Stimulated activated CD8-positive, alpha-beta memory T cell treated with anti-CD3 and anti-CD28 coated beads, Interleukin-2, amount 100 ng/mL, for 48 hours (primary cell): ENCODE measurements at regions not wholly inside any gene's neighbourhood (a gene's known extent, or its start where the extent isn't known, plus 50 kb on each side); places are given as distances from the start of the nearest gene placed in this dataset.
"Not testable (repeated sequence)": the region's sequence is repeated elsewhere in the genome, so short reads cannot be mapped to it uniquely, and the experiment has no call there.

ENCODE experiments used
- DNase-seq, 2 donors: peaks; one replicate each; pipeline ENCODE4 v3.0.0-alpha.2; 2020; ENCODE audit warnings: low read depth in 2 of 2

DNA sequence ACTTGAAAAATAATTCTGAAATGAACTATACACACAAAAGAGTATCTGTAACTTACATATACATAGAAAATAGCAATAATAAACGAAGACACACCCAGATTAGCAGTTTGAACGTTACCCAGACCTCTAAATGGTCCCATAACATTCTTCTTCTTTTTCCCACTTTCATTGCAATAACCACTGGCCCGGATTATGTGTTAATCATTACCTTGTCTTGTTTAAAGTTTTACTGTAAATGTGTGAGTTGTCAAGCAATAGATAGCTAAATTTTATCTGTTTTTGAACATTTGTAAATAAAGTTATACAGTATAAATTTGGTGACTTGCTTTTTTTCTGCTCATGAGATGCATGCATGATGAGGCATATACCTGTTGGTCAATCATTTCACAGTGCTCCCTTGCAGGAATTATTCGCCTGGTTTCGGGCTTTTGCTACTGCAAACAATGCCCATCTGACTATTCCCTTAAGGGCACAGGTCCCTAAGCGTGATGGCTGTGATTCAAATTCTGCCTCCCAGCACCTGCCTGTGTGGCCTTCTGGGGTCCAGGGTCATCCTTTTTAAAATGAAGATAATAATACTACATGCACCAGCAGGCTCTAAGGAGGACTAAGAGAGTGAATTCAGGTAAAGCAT is 66.1 kb downstream of the GADD45G start:
- no peak for DNase-seq

DNA sequence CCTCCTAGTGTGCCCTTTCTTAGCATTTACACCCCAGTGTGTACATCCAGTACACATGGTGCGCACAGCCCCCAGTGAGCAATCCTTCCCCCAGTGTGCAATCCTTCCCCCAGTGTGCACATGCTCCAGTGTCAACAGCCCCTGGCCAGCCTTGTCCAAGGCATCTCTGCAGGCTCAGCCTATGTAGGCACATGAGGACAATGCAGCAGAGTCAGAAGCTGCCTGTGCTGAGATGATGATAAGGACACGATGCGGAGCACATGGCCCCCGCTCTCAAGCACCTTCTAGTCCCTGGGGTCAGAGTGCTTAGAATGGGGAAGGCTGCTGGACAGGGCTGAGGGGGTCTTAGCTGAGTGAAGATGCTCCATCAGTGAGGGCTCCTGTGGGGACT is 69.8 kb downstream of the GADD45G start:
- DNase-seq, result no peak

DNA sequence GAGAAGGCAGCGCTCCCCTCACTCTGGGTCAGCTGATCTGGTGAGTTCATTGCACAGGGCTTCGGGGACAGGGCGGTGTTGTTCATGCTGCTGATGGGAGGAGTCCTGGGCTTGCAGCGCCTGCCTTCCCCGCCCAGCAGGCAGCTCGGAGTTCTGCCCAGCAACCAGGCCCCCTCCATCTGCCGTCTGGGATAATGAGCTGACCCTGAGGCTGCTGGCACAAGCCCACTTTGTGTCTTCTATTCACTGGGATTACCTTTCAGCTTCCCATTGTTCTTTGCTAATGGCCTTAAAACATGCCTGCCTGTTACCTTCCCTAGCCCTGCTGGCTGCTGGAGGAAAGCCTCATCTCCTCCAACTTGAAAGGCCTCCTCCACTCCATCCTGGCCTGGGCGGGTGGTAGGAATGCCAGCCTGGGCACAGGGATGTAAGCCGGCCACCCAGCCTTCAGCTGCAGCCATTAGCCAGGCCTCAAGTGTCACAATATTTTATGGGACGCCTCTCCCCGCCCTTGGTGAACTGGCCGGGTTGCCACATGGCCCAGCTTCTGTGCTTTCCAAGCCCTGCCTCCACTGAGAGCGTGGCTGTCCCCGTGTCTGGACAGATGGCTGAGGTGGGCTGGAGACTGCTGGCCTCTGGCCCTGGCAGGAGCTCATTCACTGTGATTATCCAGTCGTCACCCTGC is 70.4 kb downstream of the GADD45G start:
- no peak for DNase-seq

DNA sequence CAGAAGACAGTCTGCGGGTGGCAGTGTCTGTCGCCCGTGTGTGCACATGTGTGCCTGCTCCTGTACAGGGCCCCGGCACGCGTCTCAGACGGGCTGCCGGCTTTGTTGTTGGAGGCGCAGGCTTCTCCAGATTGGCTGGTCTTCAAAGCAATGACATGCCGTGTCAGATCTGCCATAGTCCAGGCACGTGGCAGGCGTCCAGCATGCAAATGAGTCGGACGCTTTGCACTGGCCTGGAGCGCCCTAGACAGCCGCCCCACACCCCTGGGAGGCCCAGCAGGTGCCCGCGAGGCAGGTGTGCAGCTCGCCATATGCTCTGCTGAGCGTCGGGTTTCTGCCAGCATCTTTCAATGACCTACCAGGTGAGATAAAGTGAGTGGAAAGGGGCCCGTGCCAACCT is 71.5 kb downstream of the GADD45G start:
- DNase-seq, result no peak

DNA sequence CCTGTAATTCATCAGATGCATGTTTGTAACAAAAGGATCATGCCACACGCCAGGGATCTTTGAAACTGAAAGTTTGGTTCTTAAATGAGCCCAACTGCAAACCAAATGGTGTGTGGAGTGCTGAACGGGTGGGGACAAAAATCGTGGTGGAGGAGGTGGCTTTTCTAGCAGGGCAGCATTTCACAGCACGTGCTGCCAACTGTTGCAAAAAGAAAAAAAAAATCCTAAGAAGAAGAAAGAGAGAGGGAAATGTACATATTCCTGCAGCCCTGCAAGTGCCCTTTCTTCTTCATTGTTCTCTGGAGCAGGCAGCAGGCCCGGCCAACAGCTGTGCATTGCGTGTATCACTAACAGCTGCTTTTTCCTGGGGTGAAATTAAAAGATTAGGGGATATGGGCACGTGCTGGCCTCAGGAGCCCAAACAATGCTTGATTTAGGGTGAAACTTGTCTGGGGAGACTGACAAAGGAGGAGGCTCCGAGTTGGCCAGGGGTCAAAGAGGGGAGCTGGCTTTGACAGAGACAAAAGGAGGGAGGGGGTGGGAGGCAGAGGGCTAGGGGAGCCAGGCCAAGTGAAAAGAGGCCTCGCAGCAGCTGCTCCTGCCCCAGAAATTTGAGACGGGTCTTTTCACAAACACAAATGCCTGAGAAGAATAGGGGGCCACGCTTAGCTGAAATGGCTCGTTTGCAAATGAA is 73.0 kb downstream of the GADD45G start:
- no peak for DNase-seq

DNA sequence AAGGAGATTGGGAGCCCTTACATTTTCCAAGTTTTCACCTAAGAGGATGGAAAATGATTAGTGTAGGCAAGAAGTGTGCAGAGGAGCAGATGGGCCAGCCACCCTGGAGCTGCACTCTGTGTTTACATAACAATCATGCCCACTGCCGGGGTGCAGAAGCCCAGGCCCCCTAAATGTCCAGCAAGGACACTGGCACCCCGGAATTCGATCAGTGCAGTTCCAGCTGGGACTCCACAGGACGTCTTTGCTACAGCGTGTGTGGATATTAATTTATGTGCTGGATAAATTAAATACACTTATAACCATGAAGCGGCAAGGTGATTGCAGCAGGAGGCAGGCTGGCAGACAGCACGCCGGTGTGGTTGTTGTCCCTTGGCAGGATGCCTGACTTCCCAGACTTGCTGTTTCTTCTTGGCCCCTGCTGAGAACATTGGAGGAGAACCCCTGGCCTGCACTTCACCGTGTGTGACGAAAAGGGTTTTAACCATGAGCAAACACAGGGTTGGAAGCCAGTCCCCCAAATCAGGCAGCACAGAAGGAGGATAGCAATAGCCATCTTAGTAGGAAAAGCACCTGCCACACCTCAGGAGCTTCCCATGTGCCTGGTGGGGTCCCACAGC is 73.7 kb downstream of the GADD45G start:
- DNase-seq, result no peak

DNA sequence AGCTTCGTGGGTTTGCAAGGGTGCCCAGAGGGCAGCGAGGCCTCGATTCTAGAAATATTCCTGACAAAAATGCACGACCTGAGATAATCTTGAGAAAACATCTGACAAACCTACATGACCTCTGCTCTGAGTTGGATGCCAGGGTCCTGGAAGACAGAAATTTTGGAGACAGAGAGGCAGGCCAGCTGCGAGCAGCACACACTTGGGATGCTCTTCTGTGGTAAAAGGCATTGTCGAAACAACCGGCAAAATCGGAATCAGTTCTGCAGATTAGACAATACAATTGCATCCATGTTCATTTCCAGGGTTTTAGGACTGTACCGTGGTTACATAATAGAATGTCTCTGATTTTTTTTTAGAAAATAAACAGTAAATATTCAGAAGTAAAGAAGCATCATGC is 74.2 kb downstream of the GADD45G start:
- no peak for DNase-seq

DNA sequence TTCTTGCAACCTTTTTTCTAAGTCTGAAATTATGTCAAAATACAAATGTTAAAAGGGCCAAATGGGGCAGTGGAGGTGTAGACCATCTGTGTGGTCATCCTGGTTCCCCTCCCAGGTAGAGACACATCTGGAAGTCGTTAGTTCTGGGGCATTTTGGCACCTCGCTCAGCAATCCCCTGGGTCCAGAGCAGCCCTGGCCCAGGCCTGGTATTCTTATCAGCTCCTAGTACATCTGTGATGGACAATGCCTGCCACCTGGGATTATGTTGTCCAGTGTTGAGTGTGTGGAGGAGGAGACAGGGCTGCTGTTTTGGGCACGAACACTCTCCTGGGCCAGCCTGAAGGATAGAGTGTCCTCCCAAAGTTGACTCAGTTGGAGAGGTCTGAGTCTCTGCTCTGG is 74.8 kb downstream of the GADD45G start:
- DNase-seq, result no peak

DNA sequence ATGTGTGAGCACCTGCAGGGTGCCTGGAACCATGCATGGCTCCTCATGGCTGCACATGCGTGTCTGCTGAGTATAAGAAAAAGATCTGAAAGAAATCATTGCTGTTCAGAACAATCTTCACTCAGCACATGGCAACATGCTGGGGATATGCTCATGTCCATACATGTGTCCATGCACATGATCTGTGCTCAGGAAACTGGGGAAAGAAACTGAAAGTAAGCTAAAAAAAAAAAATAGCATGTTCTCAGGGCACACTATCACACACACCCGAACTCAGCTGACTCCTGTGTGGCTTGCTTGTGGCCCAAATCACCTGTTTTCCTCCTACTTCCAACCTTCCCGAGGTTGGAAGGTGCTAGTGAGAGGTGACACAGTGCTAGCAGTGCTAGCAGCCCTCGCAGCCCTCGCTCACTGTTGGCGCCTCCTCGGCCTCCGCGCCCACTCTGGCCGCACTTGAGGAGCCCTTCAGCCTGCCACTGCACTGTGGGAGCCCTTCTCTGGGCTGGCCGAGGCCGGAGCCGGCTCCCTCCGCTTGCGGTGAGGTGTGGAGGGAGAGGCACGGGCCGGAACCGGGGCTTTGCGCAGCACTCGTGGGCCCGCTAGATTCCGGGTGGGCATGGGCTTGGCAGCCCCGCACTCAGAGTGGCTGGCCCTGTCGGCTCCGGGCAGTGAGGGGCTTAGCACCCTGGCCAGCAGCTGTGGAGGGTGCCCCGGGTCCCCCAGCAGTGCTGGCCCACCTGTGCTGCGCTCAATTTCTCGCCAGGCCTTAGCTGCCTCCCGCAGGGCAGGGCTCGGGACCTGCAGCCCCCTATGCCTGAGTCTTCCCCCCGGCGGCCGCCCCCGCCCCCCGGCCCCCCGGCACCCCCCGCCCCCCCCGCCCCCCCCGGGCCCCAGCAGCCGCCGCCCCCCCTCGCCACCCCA is 76.0 kb downstream of the GADD45G start:
- no peak for DNase-seq

DNA sequence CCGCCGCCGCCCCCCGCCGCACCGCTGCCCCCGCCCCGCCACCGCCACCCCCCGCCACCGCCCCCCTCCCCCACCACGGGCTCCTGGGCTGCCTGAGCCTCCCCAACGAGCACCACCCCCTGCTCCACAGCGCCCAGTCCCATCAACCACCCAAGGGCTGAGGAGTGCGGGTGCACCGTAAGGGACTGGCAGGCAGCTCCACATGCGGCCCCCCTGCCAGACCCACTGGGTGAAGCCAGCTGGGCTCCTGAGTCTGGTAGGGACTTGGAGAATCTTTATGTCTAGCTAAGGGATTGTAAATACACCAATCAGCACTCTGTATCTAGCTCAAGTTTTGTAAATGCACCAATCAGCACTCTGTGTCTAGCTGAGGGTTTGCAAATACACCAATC is 76.7 kb downstream of the GADD45G start:
- not testable (repeated sequence) for DNase-seq

DNA sequence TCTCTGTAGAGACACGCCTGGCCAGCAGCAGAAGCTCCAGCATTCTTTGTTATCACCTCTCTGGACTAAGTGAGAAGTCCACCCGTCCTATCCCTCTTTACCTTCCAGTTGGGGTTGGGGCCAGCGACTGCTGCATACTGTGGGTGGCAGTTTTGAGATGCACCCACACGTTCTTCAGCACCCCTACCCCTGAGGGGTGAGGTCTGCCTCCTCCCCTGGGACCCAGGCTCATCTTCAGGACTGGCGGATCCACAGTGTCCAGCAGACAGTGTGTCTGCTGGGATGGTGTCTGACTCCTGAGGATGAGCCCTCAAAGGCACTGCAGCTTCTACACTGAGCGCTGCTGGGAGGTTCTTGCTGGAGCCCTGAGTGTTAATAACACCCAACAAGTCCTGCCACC is 78.8 kb downstream of the GADD45G start:
- DNase-seq, result no peak

DNA sequence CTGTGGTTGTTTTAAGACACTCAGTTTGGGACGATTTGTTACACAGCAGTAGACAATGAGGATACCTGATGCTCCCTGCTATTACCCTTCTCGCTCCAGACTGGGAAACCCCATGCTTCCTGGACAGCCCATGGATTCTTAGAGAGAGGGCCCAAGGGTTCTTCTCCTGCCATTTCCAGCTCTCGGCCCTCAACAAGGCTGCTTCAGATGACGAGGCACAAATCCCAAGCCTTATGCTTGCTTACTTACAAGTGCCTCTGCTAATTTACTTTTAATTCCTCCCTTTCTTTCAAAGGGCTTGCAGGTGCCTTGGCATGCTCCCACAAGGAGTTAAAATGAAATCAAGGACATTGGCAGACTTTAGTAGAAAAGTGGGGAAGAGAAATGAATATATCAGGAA is 79.4 kb downstream of the GADD45G start:
- no peak for DNase-seq

DNA sequence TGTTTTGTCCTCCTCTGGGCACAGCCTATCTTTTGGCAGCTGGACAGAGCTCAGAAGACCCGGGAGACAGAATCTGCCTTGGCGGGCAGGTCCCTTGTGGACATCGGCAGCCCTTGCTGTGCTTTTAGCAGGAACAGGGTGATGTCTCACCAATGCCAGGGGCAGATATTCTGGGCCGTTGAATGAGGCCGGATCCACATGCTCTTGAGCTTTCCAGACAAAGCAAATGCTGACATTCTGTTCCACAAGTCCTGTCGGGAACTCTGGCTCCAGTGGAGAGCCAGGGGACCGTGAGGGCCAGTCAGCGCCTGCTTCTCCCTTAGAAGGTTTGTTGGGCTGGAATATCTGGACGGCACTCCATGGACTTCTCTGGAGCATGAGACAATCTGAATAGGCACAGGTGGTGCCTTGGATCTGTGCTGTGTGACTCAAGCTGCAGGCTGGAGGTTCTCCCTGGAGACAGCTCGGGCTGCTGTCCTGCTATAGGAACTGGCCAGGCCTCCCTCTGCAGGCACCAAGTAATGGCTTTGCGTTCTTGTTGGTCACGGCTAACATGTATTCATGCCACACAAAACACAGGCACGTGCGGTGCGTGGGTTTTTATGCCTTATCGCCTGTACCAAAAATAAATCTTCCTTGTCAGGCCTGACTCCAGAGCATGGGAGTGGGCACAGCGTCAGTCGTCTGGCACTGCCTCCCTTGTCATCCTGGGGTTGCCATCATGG is 80.3 kb downstream of the GADD45G start:
- no peak for DNase-seq

DNA sequence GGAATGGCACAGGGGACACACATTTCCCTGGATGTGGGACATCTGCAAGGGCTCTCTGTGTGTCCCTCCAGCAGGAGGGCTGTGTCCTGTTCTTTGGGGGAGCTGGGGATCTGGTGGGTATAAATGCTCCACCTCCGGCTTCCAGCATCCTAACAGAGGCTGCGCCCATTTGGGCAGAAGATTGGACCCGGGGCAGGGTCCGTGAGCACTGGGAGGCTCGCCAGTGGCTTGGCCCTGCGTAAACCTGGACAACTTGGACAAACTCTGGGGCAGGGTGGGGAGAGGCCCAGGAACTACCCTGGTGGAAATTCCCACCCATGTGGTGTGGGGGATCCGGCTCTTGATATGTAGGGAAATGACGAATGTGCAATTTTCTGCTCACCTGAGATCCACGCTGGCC is 80.9 kb downstream of the GADD45G start:
- DNase-seq, result no peak

DNA sequence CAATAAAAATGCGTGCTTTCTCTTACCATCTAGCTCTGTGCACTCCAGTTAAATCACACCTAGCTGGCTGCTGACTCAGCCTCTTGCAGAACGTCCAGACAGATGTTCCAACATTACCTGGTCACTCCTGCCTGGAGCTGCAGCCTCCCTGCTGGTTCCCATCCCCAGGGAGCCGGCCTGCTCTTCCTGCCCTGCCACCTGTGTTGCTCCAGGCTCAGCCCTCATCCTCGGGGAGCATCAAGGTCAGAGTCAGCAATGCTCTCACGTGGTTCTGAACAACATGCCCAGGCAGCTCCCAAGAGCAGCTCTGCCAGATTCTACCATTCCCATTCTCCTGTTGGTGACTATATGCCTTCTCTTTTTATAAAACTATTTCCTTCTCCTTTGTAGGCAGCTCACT is 81.3 kb downstream of the GADD45G start:
- DNase-seq, result no peak

DNA sequence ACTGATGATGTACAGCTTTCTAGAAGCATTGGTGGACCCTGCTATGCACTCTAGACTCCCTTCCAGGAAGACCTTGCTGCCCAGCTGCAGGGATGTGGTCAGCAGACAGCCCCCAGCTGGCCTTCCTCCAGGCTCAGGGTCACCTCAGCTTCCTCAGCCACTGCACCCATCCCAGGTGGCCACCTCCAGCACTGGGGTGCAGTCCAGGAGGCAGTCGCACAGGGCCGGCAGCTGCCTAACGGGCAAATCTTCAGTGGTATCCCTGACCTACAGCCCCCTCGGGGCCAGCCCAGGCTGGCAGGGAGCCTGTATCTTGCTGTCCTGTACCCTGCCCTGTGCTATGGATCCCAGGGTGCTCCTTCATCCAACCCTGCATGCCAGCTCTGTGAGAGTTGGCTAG is 81.8 kb downstream of the GADD45G start:
- no peak for DNase-seq

DNA sequence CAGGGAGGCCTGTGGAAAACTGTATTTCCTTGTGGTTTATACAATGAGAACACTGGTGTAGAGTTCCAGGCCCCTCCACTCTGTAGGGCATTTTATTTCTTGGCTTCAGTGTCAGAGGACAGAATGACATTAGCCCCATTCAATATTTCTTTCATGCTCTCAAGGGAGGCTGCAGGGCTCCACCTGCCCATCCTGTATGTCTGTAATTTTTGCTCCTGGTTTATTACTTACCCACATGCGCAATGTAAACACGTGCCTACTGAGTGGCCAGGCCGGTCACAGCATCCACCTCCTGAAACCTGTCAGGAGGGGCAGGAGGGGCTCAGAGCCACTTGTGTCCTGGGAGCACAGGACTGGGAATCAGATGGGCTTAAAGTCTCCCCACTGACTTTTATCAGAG is 82.4 kb downstream of the GADD45G start:
- no peak for DNase-seq

DNA sequence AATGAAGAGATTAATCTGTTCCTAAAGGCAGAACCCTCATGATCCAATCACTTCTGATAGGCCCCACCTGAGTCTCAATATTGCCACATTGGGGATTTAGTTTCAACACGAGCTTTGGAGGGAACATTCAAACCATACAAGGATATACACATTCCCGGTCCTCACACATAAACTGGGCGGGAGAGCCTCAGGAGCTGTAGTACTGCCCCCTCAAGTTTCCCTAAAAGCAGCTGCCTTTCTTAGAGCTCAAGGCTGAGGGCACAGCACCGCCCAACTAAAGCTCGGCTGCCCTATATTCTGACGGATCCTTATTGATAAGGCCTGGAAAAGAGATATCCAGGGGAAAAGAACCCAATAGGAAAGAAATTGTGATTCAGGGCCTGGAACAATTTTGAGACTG is 83.0 kb downstream of the GADD45G start:
- DNase-seq, result no peak

DNA sequence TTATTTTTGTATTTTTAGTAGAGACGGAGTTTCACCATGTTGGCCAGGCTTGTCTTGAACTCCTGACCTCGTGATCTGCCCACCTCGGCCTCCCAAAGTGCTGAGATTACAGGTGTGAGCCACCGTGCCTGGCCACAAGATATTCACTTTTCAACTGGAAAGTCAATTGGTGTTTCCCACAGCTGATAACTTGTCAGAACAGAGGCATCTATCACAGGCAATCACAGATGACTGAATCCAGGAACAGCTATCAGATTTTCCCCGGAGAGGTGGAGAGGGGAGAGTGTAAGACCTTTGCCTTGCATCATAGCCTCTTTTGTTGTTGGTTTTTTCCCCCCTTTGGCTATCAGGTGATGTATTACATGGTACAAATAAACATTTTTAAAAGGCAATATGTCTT is 84.5 kb downstream of the GADD45G start:
- not testable (repeated sequence) for DNase-seq

DNA sequence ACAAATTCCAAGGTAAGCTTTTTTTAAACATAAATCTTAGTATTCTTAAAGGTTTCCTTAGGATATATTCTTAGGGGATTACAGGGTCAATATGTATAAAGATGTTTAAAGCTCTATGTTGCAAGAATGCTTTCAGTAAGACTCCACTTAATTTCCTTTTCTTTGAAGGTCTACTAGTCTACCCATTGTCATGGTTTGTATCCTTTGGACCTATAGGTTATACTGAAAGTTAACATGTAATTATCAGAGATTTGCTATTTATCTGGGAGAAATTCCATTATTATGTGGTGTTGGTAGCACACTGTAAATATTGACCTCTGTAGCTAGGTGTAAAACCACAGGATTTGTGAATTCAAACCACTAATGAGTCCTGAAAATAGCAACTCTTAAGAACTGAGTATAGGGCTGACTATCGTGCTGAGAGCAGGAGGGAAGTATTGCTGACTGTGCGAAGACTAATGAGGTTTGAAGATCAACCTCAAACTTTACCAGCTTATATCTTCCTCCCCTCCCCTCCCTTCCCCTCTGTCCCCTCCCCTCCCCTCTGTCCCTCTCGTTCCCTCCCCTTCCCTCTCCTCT is 85.6 kb downstream of the GADD45G start:
- DNase-seq, result no peak

DNA sequence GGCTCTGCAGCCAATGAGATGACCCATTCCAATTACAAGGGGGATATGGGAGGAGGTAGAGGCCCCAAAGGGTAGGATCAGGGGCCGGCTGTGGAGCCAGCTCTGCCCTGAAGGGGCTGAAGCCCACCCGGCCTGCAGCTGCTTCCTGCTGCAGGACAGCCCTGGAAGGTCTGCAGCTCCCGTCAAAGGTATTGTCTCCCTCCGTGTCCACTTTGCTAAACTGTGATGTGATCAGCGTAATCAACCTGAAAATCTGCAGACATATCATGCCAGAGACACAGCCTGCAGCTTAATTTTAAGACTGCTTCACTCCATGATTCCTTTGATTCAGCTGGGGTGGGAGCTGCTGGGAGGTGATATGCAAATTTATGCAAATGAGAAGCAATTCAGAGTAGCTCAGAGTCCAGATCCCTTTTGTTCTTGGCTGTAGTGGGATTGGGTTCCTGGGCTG is 90.7 kb downstream of the GADD45G start:
- no peak for DNase-seq
